GM12892 (cell line): ENCODE measurements at regions not wholly inside any gene's neighbourhood (a gene's known extent, or its start where the extent isn't known, plus 50 kb on each side); places are given as distances from the start of the nearest gene placed in this dataset.

ENCODE experiments used
- DNase-seq: peaks from one replicate; pipeline ENCODE4 v3.0.0; 2011; ENCODE audit not compliant: insufficient read length
- FAIRE-seq: peaks from 2 replicates; lab custom pipeline; 2011; peaks lifted over from hg19 to GRCh38; lab: Jason Lieb, UNC
- POLR2A ChIP-seq: IDR thresholded peaks from 2 replicates; pipeline ENCODE4 v1.6.1; 2011; ENCODE audit warnings: low read depth, low read length, control low read depth
- POLR2AphosphoS5 ChIP-seq: IDR thresholded peaks from 2 replicates; pipeline ENCODE4 v1.6.1; 2011; ENCODE audit warnings: low read depth, low read length, control low read depth
- TAF1 ChIP-seq: IDR thresholded peaks from 2 replicates; pipeline ENCODE4 v1.6.1; 2011; ENCODE audit warnings: low read depth, mild to moderate bottlenecking, control low read depth, low read length, borderline replicate concordance

DNA sequence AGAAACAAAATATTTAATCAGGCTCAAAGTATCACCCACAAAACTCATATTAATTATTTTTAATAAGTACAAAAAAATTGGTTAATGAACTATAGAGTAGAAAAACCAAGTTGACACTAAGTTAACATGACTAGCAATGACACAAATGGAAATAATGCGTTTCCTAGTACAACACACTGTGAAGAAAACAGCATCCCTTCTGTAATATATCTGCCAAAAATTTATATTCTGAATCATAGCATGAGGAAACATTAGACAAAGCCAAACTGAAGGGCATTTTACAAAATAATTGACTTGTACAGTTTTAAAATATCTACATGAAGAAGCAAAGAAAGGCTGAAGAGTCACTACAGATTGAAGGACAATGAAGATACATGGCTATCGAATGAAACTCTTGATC, 477.6 kb upstream of the INTU start:
- no peak for FAIRE-seq
- no peak for TF ChIP-seq TAF1
- no peak for DNase-seq

DNA sequence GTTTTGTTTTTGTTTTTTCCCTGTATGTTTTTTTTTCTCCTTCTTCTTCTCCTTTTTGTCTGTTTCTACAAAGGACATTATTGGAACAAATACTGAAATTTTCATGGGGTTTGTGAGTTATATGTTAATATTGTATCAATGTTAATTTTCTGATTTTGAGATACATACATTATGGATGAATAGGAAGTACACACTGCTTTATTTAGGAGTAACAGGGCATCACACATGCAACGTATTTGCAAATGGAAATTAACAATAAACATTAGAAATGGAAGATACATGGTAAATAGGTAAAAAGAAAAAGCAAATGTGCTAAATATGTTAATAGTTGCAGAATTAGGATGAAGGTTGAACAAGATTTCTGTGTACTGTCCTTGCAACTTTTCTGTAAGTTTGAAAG, 477.2 kb upstream of the INTU start:
- FAIRE-seq (no peak), DNase-seq (no peak)
- TF ChIP-seq POLR2A (no peak), POLR2AphosphoS5 (no peak), TAF1 (no peak)

DNA sequence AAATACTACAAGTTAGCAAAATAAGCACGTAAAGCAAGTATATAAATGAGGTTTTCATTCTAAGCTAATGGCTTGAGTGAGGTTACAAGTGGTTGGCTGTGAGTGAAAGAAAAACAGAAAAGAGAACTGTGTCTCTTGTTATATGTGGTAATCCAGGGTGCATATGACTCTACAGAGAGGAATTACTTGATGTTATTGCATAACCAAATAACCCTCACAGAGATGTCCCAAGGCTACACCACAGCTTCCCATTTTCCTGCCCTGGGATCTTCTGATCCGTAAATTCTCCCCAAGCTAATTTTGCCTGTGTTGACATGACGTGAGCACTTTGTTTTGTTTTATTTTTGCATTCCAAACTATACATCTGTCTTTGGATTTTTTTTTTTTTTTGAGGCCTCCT, 470.0 kb upstream of the INTU start:
- DNase-seq = no peak
- no peak for TF ChIP-seq POLR2A
- TF ChIP-seq POLR2AphosphoS5 = no peak
- no peak for TF ChIP-seq TAF1
- no peak for FAIRE-seq

DNA sequence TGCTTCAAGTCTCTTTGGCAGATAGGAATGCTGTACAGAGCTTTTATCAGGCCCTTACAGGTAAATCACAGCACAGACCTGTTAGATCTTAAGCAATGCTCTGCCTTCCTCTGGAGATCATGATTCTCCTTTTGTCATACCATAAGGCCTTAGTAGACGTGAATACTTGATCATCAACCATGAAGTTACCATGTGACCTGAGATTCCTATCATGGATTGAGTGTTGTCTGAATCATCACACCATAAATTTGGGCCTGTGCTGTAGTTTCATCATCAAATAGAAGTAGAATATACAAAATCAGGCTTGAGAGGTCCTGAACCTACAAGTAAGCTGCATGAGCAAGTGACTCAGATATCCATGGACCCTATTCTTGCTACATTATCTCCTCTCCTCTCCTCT, 466.8 kb upstream of the INTU start:
- FAIRE-seq = no peak
- no peak for TF ChIP-seq POLR2AphosphoS5
- no peak for TF ChIP-seq POLR2A
- no peak for TF ChIP-seq TAF1
- no peak for DNase-seq

DNA sequence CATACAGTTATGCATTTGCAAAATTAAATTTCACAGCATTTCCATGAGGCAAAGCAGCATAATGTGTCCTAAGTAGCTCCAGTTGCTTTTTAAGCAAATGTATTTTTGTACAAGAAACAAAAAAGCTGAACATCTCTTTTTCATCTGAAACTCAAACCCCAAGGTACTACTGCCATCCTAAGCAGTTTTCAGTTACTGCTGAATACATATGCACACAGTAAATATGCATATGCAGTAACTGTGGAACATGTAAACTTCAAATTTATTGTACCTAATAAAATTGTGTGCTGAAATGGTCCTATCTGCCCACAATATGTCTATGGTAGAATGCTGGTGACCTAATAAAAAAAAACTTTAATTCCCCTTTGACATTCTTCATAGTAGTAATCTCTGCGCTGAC, 458.6 kb upstream of the INTU start:
- FAIRE-seq (no peak), DNase-seq (no peak)
- TF ChIP-seq POLR2A = no peak
- TF ChIP-seq TAF1 = no peak
- no peak for TF ChIP-seq POLR2AphosphoS5

DNA sequence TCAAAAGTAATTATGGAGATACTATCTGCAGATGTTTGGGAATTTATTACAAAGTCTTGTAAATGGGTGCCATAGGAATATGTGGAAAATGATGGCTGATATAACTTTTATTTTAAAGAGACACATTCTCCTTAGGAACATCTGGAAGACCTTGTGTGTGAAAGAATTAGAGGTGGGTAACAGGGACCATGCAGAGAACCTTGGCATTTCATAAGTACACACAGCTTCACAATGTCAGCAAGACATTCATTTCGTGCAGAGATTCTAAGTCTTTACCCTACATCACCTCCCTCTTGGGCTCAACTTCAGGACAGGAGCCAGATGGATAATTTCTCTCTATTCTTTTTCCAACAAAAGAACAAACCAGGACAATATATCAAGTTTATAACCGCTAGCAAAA, 458.1 kb upstream of the INTU start:
- FAIRE-seq = no peak
- no peak for DNase-seq
- TF ChIP-seq TAF1 (no peak), POLR2AphosphoS5 (no peak), POLR2A (no peak)

DNA sequence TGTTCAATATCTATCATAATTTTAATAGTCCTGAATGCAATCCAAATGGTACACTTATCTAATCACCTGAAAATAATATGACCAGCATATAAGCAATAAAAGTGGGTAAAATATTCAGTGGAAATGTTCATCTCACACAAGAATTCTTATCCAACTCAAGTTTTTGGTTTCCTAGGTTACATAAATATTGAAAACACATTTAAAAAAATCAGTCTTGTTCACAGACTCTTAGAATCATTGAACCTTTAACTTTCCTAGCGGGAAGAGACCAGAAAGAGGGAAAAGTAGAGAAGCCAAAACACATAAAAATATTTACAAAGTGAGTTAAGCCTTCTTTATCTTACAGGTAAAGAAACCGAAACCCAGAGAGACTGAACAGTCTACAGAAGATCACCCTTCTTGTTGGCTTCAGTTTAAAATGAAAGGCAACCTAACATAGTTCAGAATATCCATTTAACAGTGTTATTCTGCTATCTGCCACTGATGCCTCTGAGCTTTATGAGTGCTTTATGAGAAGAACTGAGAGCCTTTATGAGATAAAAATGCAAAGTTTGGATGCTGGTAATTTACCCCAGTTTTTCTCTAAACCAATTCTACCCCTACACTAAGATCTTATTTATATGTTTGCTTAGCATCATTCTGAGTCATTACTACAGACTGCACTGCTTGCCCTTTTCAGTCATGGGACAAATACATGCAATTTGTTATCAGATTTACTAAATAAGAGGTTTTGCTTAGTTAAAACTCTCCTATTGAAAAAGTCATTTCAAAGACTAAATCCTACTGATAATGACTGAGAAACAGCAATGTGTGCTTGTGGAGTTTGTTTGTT, 453.3 kb upstream of the INTU start:
- DNase-seq (no peak), FAIRE-seq (no peak)
- TF ChIP-seq POLR2AphosphoS5 (no peak), TAF1 (no peak), POLR2A (no peak)

DNA sequence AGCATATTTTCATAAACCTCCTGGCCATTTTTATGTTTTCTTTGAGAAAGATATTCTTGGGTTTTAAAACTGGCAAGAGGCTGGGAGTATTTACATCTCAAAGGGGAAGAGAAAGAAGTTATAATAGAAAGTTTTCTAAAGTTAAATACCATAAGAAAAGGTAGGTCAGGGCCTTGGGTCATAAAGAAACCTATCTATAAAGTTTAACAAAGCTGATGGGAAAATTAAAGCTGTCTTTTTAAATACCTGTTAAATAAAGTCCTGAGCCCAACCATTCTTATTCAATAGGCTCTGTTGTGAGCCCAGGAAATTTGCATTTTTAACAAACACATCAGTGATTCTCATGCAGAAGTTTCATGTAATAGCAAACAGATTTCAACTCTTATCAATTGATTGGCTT, 451.8 kb upstream of the INTU start:
- TF ChIP-seq TAF1 = no peak
- no peak for TF ChIP-seq POLR2A
- no peak for TF ChIP-seq POLR2AphosphoS5
- DNase-seq (no peak), FAIRE-seq (no peak)

DNA sequence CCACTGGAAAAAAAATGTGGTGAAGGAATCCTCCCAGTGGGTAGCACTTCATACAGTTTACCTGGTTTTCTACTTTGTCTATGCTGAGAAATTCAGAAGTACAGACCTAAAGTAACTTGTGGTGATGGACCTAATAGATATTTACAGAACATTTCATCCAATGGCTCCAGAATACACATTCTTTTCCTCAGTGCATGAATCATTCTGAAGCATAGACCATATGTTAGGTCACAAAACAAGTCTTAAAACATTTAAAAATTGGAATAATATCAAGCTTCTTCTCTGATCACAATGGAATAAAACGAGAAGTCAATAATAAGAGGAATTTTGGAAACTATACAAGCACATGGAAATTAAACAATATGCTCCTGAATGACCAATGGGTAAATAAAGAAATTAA, 450.1 kb upstream of the INTU start:
- TF ChIP-seq TAF1 (no peak), POLR2A (no peak), POLR2AphosphoS5 (no peak)
- DNase-seq = no peak
- FAIRE-seq = no peak

DNA sequence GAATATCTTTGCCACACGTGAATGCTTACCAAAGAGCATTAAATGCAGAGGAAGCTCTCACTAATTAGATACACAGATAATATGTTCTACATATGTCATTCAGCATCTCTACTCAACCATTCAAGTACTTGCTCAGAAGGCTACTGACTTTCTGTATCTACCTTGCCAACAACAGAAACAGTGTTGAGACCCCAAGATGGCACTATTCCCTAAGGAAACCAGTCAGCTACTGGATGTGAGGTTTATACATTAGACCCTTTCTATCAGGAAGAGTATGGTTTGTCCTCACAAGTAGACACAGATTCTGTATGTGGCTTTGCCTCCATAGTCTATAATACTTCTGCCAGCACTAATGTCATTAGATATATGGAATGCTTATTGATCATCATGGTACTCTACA, 443.9 kb upstream of the INTU start:
- TF ChIP-seq POLR2A (no peak), POLR2AphosphoS5 (no peak), TAF1 (no peak)
- DNase-seq (no peak), FAIRE-seq (no peak)

DNA sequence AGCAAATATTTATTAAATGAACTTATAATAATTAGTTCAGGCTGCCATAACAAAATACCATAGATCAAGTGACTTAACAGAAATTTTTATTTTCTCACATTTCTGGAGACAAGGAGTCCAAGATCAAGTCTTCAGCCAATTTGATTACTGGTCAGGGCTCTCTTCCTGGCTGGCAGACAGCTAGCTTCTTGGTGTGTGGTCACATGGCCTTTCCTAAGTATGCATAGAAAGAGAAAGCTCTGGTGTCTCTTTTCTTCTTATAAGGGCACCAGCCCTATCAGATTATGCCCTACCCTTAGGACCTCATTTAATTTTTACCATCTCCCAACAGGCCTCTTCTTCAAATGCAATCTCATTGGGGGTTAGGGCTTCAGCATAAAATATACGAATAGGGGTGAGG, 438.5 kb upstream of the INTU start:
- no peak for FAIRE-seq
- TF ChIP-seq POLR2AphosphoS5 (no peak), POLR2A (no peak), TAF1 (no peak)
- no peak for DNase-seq

DNA sequence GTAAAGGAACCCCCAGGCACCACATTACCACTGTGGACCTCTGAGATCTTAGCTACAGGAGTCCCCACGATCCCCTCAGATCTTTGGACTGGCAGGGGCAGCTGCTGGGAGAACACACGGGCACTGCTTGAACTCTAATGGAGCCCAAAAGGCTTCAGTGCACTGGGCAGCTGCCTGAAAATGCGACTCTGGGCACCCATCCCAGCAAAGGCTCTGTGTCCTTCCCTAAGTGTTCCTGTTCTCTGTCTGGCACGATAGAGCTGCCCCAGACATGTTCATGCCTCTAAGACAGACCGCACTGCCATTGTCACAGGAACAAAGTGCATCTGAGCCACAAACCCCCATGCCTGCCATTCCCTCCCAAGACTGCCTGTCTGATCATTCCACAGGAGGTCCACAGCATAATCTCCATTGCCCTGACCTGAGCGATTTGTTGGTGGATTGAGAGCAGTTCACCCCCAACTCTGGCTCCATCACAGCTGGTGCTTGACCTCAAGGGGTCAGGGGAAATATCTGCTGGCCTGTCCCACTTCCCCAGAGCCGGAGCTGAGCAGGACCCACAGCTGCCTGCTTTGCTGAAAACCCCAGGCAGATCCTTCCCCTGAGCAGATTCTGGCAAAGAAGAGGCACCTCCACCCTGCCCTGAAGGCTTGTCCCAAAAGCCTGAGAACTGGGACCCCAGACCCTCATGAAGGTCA, 436.0 kb upstream of the INTU start:
- DNase-seq (no peak), FAIRE-seq (no peak)

More for the DNA sequence above, 436.0 kb upstream of the INTU start:
- TF ChIP-seq TAF1 = no peak
- TF ChIP-seq POLR2AphosphoS5 = no peak
- no peak for TF ChIP-seq POLR2A
